Tibial nerve (tissue), 4 donors: ENCODE measurements at regions not wholly inside any gene's neighbourhood (a gene's known extent, or its start where the extent isn't known, plus 50 kb on each side); places are given as distances from the start of the nearest gene placed in this dataset.
A peak's percentile ranks its signal among the peaks of the same experiment; 100 is the strongest.

ENCODE experiments used
- DNase-seq, 2 donors: peaks; one replicate each; pipeline ENCODE4 v3.0.0-alpha.2; 2019; ENCODE audit warnings: low spot score in 2 of 2
- H3K27ac ChIP-seq, 4 donors: fragments of 200-600 bp; sonication (generic) in 3 of 4; one replicate each; pipeline ENCODE4 v1.5.1; 2017 to 2019; ENCODE audit warnings: mild to moderate bottlenecking in 1 of 4
- H3K27me3 ChIP-seq, 2 donors: fragments of 200-600 bp; sonication (generic) in 1 of 2; one replicate each; pipeline versions ENCODE4 v1.5.1 to v1.6.0; 2017 to 2019
- H3K36me3 ChIP-seq, 3 donors: fragments of 200-600 bp; sonication (generic); one replicate each; pipeline ENCODE4 v1.5.1; 2018 to 2019
- H3K4me1 ChIP-seq, 4 donors: fragments of 200-600 bp; sonication (generic) in 3 of 4; one replicate each; pipeline ENCODE4 v1.5.1; 2017 to 2019
- H3K4me3 ChIP-seq, 4 donors: fragments of 200-600 bp; sonication (generic) in 3 of 4; one replicate each; pipeline ENCODE4 v1.5.1; 2017 to 2019; ENCODE audit warnings: mild to moderate bottlenecking in 1 of 4, moderate library complexity in 1 of 4
- H3K9me3 ChIP-seq, 4 donors: fragments of 200-600 bp; sonication (generic) in 3 of 4; one replicate each; pipeline ENCODE4 v1.5.1; 2017 to 2019
- EP300 ChIP-seq, 2 donors: sonication (generic); formaldehyde crosslinking; IDR thresholded peaks; one replicate each; pipeline ENCODE4 v1.6.1; 2017; ENCODE audit warnings: antibody characterized with exemption in 2 of 2, mild to moderate bottlenecking in 1 of 2
- POLR2A ChIP-seq, 2 donors: fragments of 450-650 bp; IDR thresholded peaks; one replicate each; pipeline ENCODE4 v1.6.1; 2017; ENCODE audit warnings: antibody characterized with exemption in 2 of 2, mild to moderate bottlenecking in 2 of 2, moderate library complexity in 2 of 2
- WGBS, 2 donors: methylation state at CpG; one replicate each; pipeline ENCODE4 v1.1.5; 2018; 5-methylcytosine and 5-hydroxymethylcytosine counted together
- TF ChIP-seq, protein P1 (sequence below), 5 experiments: fragments of 200-600 bp in 3 of 5; fragments of 450-650 bp in 2 of 5; sonication (generic) in 3 of 5; IDR thresholded peaks; one replicate each; pipeline ENCODE4 v1.5.1; 2016 to 2019; ENCODE audit warnings: antibody characterized with exemption in 5 of 5, mild to moderate bottlenecking in 3 of 5, moderate library complexity in 2 of 5

DNA sequence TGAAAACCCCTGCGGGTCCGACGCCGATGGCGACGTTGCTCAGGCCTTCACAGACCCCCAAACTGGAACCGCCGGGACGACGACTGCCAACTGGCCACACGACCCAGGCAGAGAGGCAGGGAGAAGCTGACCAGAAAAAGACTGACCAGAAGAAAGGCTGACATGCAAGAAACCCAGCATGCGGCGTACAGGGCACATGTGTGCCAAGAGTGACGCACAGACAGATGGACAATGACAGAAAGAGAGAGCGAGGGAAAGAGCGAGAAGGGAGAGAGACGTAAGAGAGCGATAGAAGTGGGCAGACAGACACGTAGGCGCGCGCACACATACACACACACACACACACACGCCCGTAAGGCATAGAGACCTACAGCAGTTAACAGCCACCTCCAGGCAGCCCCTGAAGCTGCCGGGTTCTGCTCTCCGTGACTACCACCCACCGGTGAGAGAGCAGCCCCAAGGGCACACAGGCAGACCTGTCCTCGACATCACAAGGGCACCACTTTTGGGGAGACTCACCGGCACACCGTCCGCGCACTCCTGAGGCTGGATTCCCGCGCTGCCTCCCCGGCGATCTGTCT is 67.2 kb upstream of the ZNF527 start:
- Histone ChIP-seq H3K4me1 (no peaks in the 10 kb centered on the region), H3K27me3 (no peaks in the 10 kb centered on the region), H3K27ac (no peak overlapping the region), H3K4me3 (peak overlapping the region in 3 of 4 donors; percentile 8 to 41 (median 12)), H3K36me3 (no peaks in the 10 kb centered on the region), H3K9me3 (peaks cover 0 to 36% (median 0%) of the 10 kb centered on the region in 4 donors)
- TF ChIP-seq, protein P1, sequence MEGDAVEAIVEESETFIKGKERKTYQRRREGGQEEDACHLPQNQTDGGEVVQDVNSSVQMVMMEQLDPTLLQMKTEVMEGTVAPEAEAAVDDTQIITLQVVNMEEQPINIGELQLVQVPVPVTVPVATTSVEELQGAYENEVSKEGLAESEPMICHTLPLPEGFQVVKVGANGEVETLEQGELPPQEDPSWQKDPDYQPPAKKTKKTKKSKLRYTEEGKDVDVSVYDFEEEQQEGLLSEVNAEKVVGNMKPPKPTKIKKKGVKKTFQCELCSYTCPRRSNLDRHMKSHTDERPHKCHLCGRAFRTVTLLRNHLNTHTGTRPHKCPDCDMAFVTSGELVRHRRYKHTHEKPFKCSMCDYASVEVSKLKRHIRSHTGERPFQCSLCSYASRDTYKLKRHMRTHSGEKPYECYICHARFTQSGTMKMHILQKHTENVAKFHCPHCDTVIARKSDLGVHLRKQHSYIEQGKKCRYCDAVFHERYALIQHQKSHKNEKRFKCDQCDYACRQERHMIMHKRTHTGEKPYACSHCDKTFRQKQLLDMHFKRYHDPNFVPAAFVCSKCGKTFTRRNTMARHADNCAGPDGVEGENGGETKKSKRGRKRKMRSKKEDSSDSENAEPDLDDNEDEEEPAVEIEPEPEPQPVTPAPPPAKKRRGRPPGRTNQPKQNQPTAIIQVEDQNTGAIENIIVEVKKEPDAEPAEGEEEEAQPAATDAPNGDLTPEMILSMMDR (IDR thresholded peaks at IDR 0.05) = no peak
- TF ChIP-seq POLR2A (IDR thresholded peaks at IDR 0.05) = no peak
- no peak for TF ChIP-seq EP300 (IDR thresholded peaks at IDR 0.05)
- WGBS, 2 donors = 39 to 70% methylated on average over 32 to 36 of the region's 36 CpGs
- DNase-seq = no peak

DNA sequence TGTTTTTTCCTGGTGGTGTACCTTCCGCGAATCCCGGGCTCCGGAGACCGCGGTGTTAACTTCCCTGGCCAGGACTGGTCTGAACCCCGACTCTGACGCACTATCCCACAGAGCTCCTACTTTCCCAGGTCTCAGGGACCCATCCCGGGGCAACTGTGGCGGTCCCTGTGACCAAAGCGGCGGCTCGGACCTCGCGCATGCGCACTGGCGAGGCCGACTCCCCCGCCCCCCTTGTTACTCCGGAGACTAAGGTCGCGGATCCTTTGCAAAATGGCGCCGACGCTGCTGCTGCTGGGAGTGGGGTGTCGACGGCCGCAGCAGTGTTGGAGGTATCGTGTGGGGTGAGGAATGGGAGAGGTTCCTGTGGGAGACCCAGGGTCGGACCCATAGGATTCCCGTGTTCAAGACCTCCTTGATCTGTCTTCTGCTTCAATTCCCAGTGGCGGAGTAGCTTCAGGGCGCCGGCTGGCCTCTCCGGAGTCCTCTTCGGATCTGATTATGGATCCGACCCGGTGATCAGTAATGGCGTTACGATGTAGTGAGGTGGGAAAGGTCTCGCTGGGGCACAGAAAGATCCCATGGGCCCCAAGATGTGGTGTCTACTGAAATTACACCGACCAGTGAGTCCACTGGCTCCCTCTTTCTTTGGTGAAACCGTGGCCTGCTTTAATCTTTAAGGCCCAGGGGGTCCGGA is 66.6 kb upstream of the ZNF527 start:
- no peak for DNase-seq
- Histone ChIP-seq H3K27ac (no peak overlapping the region), H3K27me3 (no peaks in the 10 kb centered on the region), H3K4me3 (peak overlapping the region in 3 of 4 donors; percentile 8 to 41 (median 12)), H3K4me1 (no peaks in the 10 kb centered on the region), H3K9me3 (peaks cover 0 to 36% (median 0%) of the 10 kb centered on the region in 4 donors), H3K36me3 (no peaks in the 10 kb centered on the region)
- WGBS, 2 donors = 30 to 57% methylated on average over 39 to 44 of the region's 44 CpGs
- TF ChIP-seq POLR2A (IDR thresholded peaks at IDR 0.05) (no peak), EP300 (IDR thresholded peaks at IDR 0.05) (no peak)
- TF ChIP-seq, protein P1 (IDR thresholded peaks at IDR 0.05) = no peak

DNA sequence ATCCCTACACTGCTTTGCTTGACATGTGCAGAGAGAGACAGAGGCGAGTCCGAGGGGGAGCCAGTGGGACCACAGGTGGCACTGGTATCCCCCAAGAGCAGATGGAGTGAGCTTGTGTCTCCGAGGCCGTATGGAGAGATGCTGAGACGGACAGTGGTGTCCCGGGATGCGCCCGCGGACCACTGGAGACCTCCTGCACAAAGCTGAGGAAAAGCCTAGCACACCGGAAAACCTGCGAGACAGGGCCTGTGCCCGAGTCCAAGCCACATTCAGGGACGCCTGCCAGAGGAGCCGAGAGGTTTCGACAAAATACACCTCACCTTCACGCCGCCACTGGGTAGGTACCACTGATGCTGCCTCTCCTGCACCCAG is 66.0 kb upstream of the ZNF527 start:
- Histone ChIP-seq H3K27ac (no peak overlapping the region), H3K4me1 (no peaks in the 10 kb centered on the region), H3K27me3 (no peaks in the 10 kb centered on the region), H3K36me3 (no peaks in the 10 kb centered on the region), H3K9me3 (peaks cover 0 to 36% (median 0%) of the 10 kb centered on the region in 4 donors), H3K4me3 (no peak overlapping the region)
- 97% methylated on average over 16 to 17 of the region's 17 CpGs for WGBS, 2 donors
- TF ChIP-seq, protein P1 (IDR thresholded peaks at IDR 0.05) = no peak
- no peak for TF ChIP-seq POLR2A (IDR thresholded peaks at IDR 0.05)
- TF ChIP-seq EP300 (IDR thresholded peaks at IDR 0.05) = no peak
- DNase-seq = no peak

DNA sequence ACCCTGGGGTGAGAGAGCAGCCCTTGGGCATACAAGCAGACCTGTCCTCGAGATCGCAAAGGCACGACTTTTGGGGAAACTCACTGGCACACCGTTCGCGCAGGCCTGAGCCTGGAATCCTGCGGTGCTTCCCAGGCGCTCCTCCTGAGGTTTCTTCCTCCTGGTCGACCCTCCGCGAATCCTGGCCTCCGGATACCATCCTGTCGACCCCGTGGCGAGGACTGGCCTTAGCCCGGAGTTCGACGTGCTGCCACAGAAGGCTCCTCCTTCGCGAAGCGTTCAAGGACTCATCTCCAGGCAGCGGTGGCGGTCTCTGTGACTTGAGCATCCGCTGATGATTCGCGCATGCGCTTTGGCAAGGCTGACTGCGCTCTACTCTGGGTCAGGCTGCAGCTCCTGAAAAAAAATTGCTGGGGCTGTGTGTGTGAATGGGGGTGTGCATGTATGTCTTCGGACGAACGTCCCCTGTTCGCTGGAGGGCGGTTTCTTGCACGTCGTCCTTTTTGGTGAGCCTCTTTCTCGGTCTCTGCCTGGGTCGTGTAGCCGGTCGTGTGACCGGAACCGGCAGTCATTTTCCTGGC is 64.4 kb upstream of the ZNF527 start:
- no peak overlapping the region for H3K27ac ChIP-seq
- 89 to 93% methylated on average over 41 of the region's 41 CpGs for WGBS, 2 donors
- no peak overlapping the region for H3K4me3 ChIP-seq
- H3K4me1 ChIP-seq = no peaks in the 10 kb centered on the region
- peaks cover 0 to 36% (median 0%) of the 10 kb centered on the region in 4 donors for H3K9me3 ChIP-seq
- H3K36me3 ChIP-seq = no peaks in the 10 kb centered on the region
- H3K27me3 ChIP-seq = no peaks in the 10 kb centered on the region
- TF ChIP-seq, protein P1 (IDR thresholded peaks at IDR 0.05) = no peak
- TF ChIP-seq EP300 (IDR thresholded peaks at IDR 0.05) (no peak), POLR2A (IDR thresholded peaks at IDR 0.05) (no peak)
- no peak for DNase-seq
